HG03135 (cell line): ENCODE measurements at regions not wholly inside any gene's neighbourhood (a gene's known extent, or its start where the extent isn't known, plus 50 kb on each side); places are given as distances from the start of the nearest gene placed in this dataset.
"Not testable (repeated sequence)": the region's sequence is repeated elsewhere in the genome, so short reads cannot be mapped to it uniquely, and the experiment has no call there.

ENCODE experiments used
- ATAC-seq: cut with Tn5 transposase; IDR thresholded peaks from one replicate; pipeline ENCODE4 v1.9.1; 2021; ENCODE audit warnings: mild to moderate bottlenecking, moderate library complexity; ENCODE audit not compliant: unreplicated experiment

- no peak for ATAC-seq
Measured at GRCh38 chr2:122743021-122743675, 987.7 kb downstream of the TSN start.

GRCh38 chr2:122745603-122746002 is 990.2 kb downstream of the TSN start:
- no peak for ATAC-seq

- no peak for ATAC-seq
Measured at GRCh38 chr2:122747670-122748069, 992.2 kb downstream of the TSN start.

- no peak for ATAC-seq
Measured at GRCh38 chr2:122748552-122749011, 993.1 kb downstream of the TSN start.

GRCh38 chr2:122749405-122749804 is 994.0 kb downstream of the TSN start:
- no peak for ATAC-seq

- no peak for ATAC-seq
Measured at GRCh38 chr2:122750095-122750494, 994.6 kb downstream of the TSN start.

- no peak for ATAC-seq
Measured at GRCh38 chr2:122750808-122751207, 995.4 kb downstream of the TSN start.

- no peak for ATAC-seq
Measured at GRCh38 chr2:122753336-122753735, 997.9 kb downstream of the TSN start.

GRCh38 chr2:122754561-122754960 is 999.1 kb downstream of the TSN start:
- ATAC-seq: no peak

- ATAC-seq: no peak
Measured at GRCh38 chr2:122755281-122755780, 999.9 kb downstream of the TSN start.

GRCh38 chr2:122758967-122759366 is 1003.5 kb downstream of the TSN start:
- no peak for ATAC-seq

- ATAC-seq: no peak
Measured at GRCh38 chr2:122764014-122764413, 1008.6 kb downstream of the TSN start.

- no peak for ATAC-seq
Measured at GRCh38 chr2:122780251-122780650, 1024.8 kb downstream of the TSN start.

GRCh38 chr2:122794100-122794499 is 1038.6 kb downstream of the TSN start:
- ATAC-seq: no peak

GRCh38 chr2:122795763-122796162 is 1040.3 kb downstream of the TSN start:
- ATAC-seq: no peak

- ATAC-seq: no peak
Measured at GRCh38 chr2:122799391-122799790, 1043.9 kb downstream of the TSN start.

GRCh38 chr2:122800781-122801180 is 1045.3 kb downstream of the TSN start:
- ATAC-seq: no peak

- no peak for ATAC-seq
Measured at GRCh38 chr2:122804494-122804893, 1049.0 kb downstream of the TSN start.

GRCh38 chr2:122805346-122805745 is 1049.9 kb downstream of the TSN start:
- no peak for ATAC-seq

- ATAC-seq: no peak
Measured at GRCh38 chr2:122808286-122808969, 1053.0 kb downstream of the TSN start.

GRCh38 chr2:122812214-122812613 is 1056.8 kb downstream of the TSN start:
- ATAC-seq: not testable (repeated sequence)

GRCh38 chr2:122815120-122815519 is 1059.7 kb downstream of the TSN start:
- no peak for ATAC-seq
